ENCODE measurements at regions not wholly inside any gene's neighbourhood (a gene's known extent, or its start where the extent isn't known, plus 50 kb on each side); places are given as distances from the start of the nearest gene placed in this dataset.

DNA sequence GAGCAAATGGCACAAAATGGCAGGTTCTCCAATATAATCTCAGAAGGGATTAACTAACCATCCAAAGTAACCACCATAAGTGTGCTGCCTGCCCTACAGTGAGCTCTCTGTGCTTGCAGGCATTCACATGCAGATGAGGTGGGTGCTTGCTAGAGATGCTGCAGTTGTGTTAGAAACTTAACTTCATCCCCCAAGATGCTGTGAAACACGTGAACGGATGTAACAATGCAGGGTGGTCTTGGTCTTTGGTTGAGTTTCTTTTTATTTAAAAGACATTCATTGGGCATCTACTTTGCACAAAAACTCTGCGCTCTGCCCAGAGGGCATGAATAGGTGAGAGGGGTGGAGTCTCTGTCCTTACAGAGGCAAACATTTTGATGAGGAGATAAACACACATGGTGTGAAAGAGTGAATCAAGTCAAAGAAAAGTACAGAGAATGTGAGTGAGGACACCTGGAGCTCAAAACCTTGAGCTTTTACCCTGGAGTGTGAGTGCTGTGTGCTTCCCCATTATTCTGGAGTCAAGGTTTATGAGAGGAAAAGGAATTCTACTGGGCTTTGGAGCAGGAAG lies 143.9 kb upstream of the DAP start:
- TF ChIP-seq, protein P1, sequence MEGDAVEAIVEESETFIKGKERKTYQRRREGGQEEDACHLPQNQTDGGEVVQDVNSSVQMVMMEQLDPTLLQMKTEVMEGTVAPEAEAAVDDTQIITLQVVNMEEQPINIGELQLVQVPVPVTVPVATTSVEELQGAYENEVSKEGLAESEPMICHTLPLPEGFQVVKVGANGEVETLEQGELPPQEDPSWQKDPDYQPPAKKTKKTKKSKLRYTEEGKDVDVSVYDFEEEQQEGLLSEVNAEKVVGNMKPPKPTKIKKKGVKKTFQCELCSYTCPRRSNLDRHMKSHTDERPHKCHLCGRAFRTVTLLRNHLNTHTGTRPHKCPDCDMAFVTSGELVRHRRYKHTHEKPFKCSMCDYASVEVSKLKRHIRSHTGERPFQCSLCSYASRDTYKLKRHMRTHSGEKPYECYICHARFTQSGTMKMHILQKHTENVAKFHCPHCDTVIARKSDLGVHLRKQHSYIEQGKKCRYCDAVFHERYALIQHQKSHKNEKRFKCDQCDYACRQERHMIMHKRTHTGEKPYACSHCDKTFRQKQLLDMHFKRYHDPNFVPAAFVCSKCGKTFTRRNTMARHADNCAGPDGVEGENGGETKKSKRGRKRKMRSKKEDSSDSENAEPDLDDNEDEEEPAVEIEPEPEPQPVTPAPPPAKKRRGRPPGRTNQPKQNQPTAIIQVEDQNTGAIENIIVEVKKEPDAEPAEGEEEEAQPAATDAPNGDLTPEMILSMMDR (IDR thresholded peaks at IDR 0.05; ENCODE audit: insufficient read depth, low read depth, low read length, missing control alignments): no peak
- no peak for DNase-seq (ENCODE audit: low read depth)
- H3K4me3 ChIP-seq (ENCODE audit: low read depth, low read length): no peak overlapping the region

DNA sequence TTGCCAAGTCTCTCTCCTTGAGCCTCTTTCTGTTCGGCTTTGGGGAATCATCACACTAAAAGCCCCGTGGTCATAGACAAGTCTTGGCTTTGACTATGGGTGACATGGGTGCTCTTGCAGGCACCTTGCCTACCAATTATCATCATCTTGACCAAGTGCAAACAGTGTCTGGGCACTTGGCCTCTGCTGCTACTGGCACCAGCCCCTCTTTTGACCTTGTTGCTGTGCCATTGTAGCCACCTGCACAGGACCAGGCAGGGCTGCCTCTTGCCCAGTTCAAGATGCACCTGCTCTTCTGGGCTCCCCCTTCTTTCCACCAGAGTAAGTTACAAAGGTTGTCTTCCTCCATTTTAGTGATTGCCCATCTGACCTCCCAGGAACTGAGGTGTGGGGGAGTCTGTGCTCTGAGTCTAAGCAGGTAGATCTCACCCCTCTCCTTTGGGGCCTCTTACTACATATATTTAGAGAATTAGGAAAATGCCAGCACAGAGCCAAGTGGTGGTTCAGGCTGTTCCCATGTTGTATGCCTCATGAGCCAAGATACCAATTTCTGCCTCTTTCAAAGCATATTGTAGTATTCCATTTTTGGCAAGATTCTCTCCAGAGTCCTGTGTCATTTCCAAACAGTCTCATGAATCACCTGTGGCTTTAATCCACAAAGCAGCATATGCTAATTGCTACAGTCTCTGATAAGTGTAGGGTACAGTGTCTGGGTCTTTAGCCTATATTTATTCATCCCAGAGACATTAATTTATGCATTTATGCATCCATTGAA lies 142.9 kb upstream of the DAP start:
- TF ChIP-seq, protein P1 (IDR thresholded peaks at IDR 0.05; ENCODE audit: insufficient read depth, low read depth, low read length, missing control alignments): no peak
- no peak overlapping the region for H3K4me3 ChIP-seq (ENCODE audit: low read depth, low read length)
- no peak for DNase-seq (ENCODE audit: low read depth)

DNA sequence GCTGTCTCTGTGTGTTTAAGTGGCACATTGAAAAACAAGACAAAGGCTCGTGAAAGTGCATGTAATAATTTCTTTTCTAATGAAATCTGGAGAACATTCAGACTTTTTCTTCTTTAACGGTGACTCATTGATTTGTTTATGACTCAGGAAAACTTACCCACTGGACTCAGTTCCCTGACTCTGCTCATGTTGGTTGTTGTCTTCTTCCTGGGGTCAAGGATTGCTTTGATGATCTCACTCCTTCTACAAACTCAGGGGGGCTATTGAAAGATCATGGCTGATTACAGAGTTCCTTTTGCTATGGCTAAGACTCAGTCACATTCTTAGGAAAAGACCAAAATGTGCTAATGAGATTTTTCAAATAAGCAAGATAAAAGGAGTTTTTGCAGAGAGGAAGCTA lies 141.1 kb upstream of the DAP start:
- no peak overlapping the region for H3K4me3 ChIP-seq (ENCODE audit: low read depth, low read length)
- no peak for DNase-seq (ENCODE audit: low read depth)
- TF ChIP-seq, protein P1 (IDR thresholded peaks at IDR 0.05; ENCODE audit: insufficient read depth, low read depth, low read length, missing control alignments): no peak

GRCh38 chr5:10898514-10898913 lies 137.5 kb upstream of the DAP start:
- TF ChIP-seq, protein P1 (IDR thresholded peaks at IDR 0.05; ENCODE audit: insufficient read depth, low read depth, low read length, missing control alignments): no peak
- H3K4me3 ChIP-seq (ENCODE audit: low read depth, low read length): no peak overlapping the region
- no peak for DNase-seq (ENCODE audit: low read depth)

DNA sequence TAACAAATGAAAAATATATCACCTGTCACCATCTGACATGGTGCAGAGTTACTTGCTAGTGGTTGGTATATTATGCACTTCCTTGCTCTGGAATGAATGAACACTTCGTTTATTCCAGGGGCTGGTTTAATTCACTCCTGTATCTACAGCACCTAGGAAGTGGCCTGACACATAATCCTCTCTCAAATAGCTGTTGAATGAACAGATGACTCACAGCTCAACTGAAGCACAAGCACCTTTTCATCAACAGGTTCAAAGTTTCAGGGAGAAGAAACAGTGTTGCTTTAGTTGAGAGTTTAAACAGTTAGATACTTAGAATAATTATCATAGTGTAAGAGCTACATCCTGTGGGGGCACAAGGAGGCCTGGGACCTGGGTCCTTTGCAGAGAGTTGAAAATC lies 135.0 kb upstream of the DAP start:
- DNase-seq (ENCODE audit: low read depth): no peak

GRCh38 chr5:10894445-10895054 lies 133.5 kb upstream of the DAP start:
- H3K4me3 ChIP-seq (ENCODE audit: low read depth, low read length): no peak overlapping the region
- TF ChIP-seq, protein P1 (IDR thresholded peaks at IDR 0.05; ENCODE audit: insufficient read depth, low read depth, low read length, missing control alignments): no peak
- no peak for DNase-seq (ENCODE audit: low read depth)

More for the DNA sequence above, 135.0 kb upstream of the DAP start:
- TF ChIP-seq, protein P1 (IDR thresholded peaks at IDR 0.05; ENCODE audit: insufficient read depth, low read depth, low read length, missing control alignments): no peak
- H3K4me3 ChIP-seq (ENCODE audit: low read depth, low read length): no peak overlapping the region

All from GM12865 (cell line).